Sigmoid colon (tissue), 6 donors: ENCODE measurements at regions not wholly inside any gene's neighbourhood (a gene's known extent, or its start where the extent isn't known, plus 50 kb on each side); places are given as distances from the start of the nearest gene placed in this dataset.
"Not testable (repeated sequence)": the region's sequence is repeated elsewhere in the genome, so short reads cannot be mapped to it uniquely, and the experiment has no call there.

Experiments
- DNase-seq: peaks from one replicate; pipeline ENCODE4 v3.0.0-alpha.2; 2019
- H3K27ac ChIP-seq, 4 donors: fragments of 200-600 bp; sonication (generic); one replicate each; pipeline ENCODE4 v1.5.1; 2016 to 2019; ENCODE audit warnings: mild to moderate bottlenecking in 1 of 4
- H3K27me3 ChIP-seq, 3 donors: fragments of 200-600 bp; sonication (generic); one replicate each; pipeline ENCODE4 v1.5.1; 2019; ENCODE audit warnings: mild to moderate bottlenecking in 1 of 3
- H3K36me3 ChIP-seq, 4 donors: fragments of 200-600 bp; sonication (generic); one replicate each; pipeline ENCODE4 v1.5.1; 2016 to 2019
- H3K4me1 ChIP-seq, 4 donors: fragments of 200-600 bp; sonication (generic); one replicate each; pipeline ENCODE4 v1.5.1; 2017 to 2019
- H3K4me3 ChIP-seq, 4 donors: fragments of 200-600 bp; sonication (generic); one replicate each; pipeline ENCODE4 v1.5.1; 2017 to 2019; ENCODE audit warnings: mild to moderate bottlenecking in 2 of 4, moderate library complexity in 1 of 4
- H3K9me3 ChIP-seq, 4 donors: fragments of 200-600 bp in 3 of 4; sonication (generic) in 3 of 4; one replicate each; pipeline versions ENCODE4 v1.5.1 to v1.6.1; 2013 to 2019
- EP300 ChIP-seq, 4 donors: sonication (generic); formaldehyde crosslinking; IDR thresholded peaks; one replicate each; pipeline ENCODE4 v1.6.1; 2017; ENCODE audit warnings: antibody characterized with exemption in 4 of 4
- POLR2A ChIP-seq, 2 donors: fragments of 450-650 bp; IDR thresholded peaks; one replicate each; pipeline ENCODE4 v1.6.1; 2016; ENCODE audit warnings: antibody characterized with exemption in 2 of 2, mild to moderate bottlenecking in 2 of 2, moderate library complexity in 2 of 2
- POLR2AphosphoS5 ChIP-seq, 4 donors: sonication (generic); formaldehyde crosslinking; IDR thresholded peaks; one replicate each; pipeline ENCODE4 v1.6.1; 2017; ENCODE audit warnings: antibody characterized with exemption in 4 of 4
- WGBS, 2 donors: extraction: QIAGEN DNeasy Blood & Tissue Kit; methylation state at CpG; one replicate each; pipeline ENCODE4 v1.1.7; 2013; 5-methylcytosine and 5-hydroxymethylcytosine counted together
- intact Hi-C: fragments of 100-400 bp; cut with DNase I; formaldehyde crosslinking; loops from one replicate; pipeline ENCODE4 v1.15.1; 2023
- TF ChIP-seq, protein P1 (sequence below), 4 experiments: fragments of 450-650 bp in 3 of 4; fragments of 200-600 bp in 1 of 4; IDR thresholded peaks; one replicate each; pipeline ENCODE4 v1.5.1; 2016 to 2019; ENCODE audit warnings: antibody characterized with exemption in 4 of 4, mild to moderate bottlenecking in 3 of 4, moderate library complexity in 2 of 4
- donor health status: healthy with polysubstance abuse.
- donor health status: healthy.

- intact Hi-C loops, result no loop called here
- no peak for DNase-seq
- peaks cover 0 to 4% (median 0%) of the 10 kb centered on the region in 4 donors for H3K4me1 ChIP-seq
- H3K27me3 ChIP-seq, result no peaks in the 10 kb centered on the region
- H3K4me3 ChIP-seq, result no peak overlapping the region
- H3K36me3 ChIP-seq, result no peaks in the 10 kb centered on the region
- TF ChIP-seq POLR2AphosphoS5 (IDR thresholded peaks at IDR 0.05), result no peak
- TF ChIP-seq POLR2A (IDR thresholded peaks at IDR 0.05), result no peak
- TF ChIP-seq, protein P1, sequence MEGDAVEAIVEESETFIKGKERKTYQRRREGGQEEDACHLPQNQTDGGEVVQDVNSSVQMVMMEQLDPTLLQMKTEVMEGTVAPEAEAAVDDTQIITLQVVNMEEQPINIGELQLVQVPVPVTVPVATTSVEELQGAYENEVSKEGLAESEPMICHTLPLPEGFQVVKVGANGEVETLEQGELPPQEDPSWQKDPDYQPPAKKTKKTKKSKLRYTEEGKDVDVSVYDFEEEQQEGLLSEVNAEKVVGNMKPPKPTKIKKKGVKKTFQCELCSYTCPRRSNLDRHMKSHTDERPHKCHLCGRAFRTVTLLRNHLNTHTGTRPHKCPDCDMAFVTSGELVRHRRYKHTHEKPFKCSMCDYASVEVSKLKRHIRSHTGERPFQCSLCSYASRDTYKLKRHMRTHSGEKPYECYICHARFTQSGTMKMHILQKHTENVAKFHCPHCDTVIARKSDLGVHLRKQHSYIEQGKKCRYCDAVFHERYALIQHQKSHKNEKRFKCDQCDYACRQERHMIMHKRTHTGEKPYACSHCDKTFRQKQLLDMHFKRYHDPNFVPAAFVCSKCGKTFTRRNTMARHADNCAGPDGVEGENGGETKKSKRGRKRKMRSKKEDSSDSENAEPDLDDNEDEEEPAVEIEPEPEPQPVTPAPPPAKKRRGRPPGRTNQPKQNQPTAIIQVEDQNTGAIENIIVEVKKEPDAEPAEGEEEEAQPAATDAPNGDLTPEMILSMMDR (IDR thresholded peaks at IDR 0.05), result no peak
- TF ChIP-seq EP300 (IDR thresholded peaks at IDR 0.05), result no peak
- no peak overlapping the region for H3K27ac ChIP-seq
- 47 to 55% methylated on average over 2 of the region's 2 CpGs for WGBS, 2 donors
- no peaks in the 10 kb centered on the region for H3K9me3 ChIP-seq
Observed at GRCh38 chr5:113759505-113759904, 246.0 kb downstream of the YTHDC2 start.

GRCh38 chr5:113760486-113760885 lies 247.0 kb downstream of the YTHDC2 start:
- no peak for DNase-seq
- H3K36me3 ChIP-seq, result no peaks in the 10 kb centered on the region
- TF ChIP-seq EP300 (IDR thresholded peaks at IDR 0.05), result no peak
- TF ChIP-seq POLR2A (IDR thresholded peaks at IDR 0.05), result no peak
- H3K27me3 ChIP-seq, result no peaks in the 10 kb centered on the region
- 58 to 80% methylated on average over 1 of the region's 1 CpG for WGBS, 2 donors
- intact Hi-C loops, result no loop called here
- no peaks in the 10 kb centered on the region for H3K9me3 ChIP-seq
- H3K27ac ChIP-seq, result no peak overlapping the region
- peaks cover 0 to 3% (median 0%) of the 10 kb centered on the region in 4 donors for H3K4me1 ChIP-seq
- no peak overlapping the region for H3K4me3 ChIP-seq

DNA sequence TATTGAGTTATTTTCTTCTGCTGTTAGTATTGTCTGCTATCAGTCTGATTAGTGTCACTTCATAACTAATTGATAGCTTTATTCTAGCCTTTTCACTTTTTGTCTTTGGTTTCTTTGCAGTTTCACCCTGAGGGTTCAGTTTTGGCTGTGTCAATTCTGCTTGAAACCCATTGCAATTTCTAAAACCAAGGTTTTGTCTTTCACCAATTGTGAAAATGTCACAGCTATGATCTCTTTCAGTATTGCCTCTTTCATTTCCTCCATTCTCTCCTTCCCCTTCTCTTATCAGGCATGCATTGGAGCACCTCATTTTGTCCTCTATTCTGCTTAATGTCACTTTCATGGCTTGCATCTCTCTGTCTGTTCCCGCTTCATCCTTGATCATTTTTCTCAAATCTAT lies 248.1 kb downstream of the YTHDC2 start:
- Histone ChIP-seq H3K4me3 (no peak overlapping the region), H3K27me3 (no peaks in the 10 kb centered on the region), H3K36me3 (no peaks in the 10 kb centered on the region), H3K4me1 (no peaks in the 10 kb centered on the region), H3K9me3 (peaks cover 0 to 2% (median 0%) of the 10 kb centered on the region in 4 donors), H3K27ac (no peak overlapping the region)
- no peak for DNase-seq
- TF ChIP-seq POLR2A (IDR thresholded peaks at IDR 0.05) (no peak), POLR2AphosphoS5 (IDR thresholded peaks at IDR 0.05) (no peak), EP300 (IDR thresholded peaks at IDR 0.05) (no peak)
- TF ChIP-seq, protein P1 (IDR thresholded peaks at IDR 0.05), result no peak
- 92 to 93% methylated on average over 1 of the region's 1 CpG for WGBS, 2 donors
- intact Hi-C loops, result no loop called here

DNA sequence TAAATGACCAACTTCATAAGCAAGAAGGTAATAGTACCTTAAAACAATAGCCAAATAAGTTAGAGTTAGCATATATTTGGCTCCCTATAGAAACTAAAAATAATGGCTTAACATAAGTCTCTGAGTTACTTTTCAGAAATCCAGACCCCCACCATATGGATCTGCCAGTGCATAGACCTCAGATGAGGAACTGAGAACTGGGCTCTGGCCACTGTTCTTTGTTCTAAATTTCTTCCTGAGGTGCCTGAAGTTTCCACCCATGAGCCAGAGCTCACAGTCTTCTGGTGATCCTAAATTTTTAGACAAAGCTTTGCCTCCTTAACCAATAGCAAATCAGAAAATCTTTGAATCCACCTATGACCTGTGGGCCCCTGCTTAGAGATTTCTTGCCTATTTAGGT lies 250.9 kb downstream of the YTHDC2 start:
- Histone ChIP-seq H3K9me3 (peaks cover 0 to 3% (median 2%) of the 10 kb centered on the region in 4 donors), H3K27me3 (no peaks in the 10 kb centered on the region), H3K27ac (no peak overlapping the region), H3K4me3 (no peak overlapping the region), H3K36me3 (no peaks in the 10 kb centered on the region), H3K4me1 (no peaks in the 10 kb centered on the region)
- TF ChIP-seq POLR2A (IDR thresholded peaks at IDR 0.05), result no peak
- TF ChIP-seq, protein P1 (IDR thresholded peaks at IDR 0.05), result no peak
- TF ChIP-seq EP300 (IDR thresholded peaks at IDR 0.05), result no peak
- no peak for TF ChIP-seq POLR2AphosphoS5 (IDR thresholded peaks at IDR 0.05)
- DNase-seq, result no peak
- intact Hi-C loops, result no loop called here

GRCh38 chr5:113766827-113767226 lies 253.3 kb downstream of the YTHDC2 start:
- WGBS, 2 donors, result 48 to 49% methylated on average over 2 of the region's 2 CpGs
- H3K4me3 ChIP-seq, H3K36me3 ChIP-seq, intact Hi-C loops, H3K27ac ChIP-seq, H3K9me3 ChIP-seq, H3K27me3 ChIP-seq, DNase-seq, H3K4me1 ChIP-seq: not testable (repeated sequence)

DNA sequence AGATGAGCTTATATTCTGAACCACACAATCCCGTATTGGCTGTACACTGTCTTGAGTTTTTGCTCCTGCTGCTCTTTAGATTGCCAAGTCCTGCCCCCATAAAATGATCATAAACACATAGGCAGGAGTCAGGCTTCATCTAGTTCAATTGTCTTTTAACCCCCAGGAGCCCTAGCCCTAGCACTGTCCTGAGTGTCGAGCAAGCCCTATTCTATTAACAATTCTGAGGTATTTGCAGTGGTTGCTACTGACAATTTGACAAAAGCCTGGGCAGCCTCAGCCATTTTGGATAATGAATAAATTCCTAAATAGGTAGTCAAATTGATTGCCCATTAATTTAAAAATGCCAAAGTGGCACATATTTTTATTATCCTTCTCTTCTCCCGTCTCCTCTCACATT lies 257.2 kb downstream of the YTHDC2 start:
- H3K4me3 ChIP-seq, result no peak overlapping the region
- 48 to 66% methylated on average over 3 of the region's 3 CpGs for WGBS, 2 donors
- intact Hi-C loops, result no loop called here
- no peak overlapping the region for H3K27ac ChIP-seq
- no peaks in the 10 kb centered on the region for H3K36me3 ChIP-seq
- no peaks in the 10 kb centered on the region for H3K4me1 ChIP-seq
- no peak for DNase-seq
- no peak for TF ChIP-seq POLR2A (IDR thresholded peaks at IDR 0.05)
- no peak for TF ChIP-seq POLR2AphosphoS5 (IDR thresholded peaks at IDR 0.05)
- TF ChIP-seq EP300 (IDR thresholded peaks at IDR 0.05), result no peak
- TF ChIP-seq, protein P1 (IDR thresholded peaks at IDR 0.05), result no peak
- H3K9me3 ChIP-seq, result peaks cover 0 to 3% (median 2%) of the 10 kb centered on the region in 4 donors
- no peaks in the 10 kb centered on the region for H3K27me3 ChIP-seq
